ENCODE measurements at regions not wholly inside any gene's neighbourhood (a gene's known extent, or its start where the extent isn't known, plus 50 kb on each side); places are given as distances from the start of the nearest gene placed in this dataset.

DNA sequence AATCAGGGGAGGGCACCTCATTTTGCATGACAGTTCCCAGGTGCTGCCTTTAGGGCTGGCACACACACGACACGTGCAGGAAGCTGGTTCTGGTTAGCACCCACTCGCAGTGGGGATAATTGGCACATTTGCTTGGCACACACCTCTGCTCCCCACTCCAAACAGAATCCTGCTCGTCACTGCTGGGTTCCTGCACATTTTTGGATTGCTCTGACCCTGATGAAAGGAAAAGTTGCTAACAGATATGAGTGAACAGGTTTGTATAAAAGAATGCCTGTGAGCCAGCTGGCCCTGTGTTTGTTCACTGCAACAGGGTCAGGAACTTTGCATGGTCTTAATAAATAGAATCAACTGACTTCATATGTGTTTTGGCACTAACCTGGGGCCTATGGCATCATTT lies 1500.4 kb downstream of the EFNB2 start:
- Histone ChIP-seq H3K27me3 (no peaks in the 10 kb centered on the region), H3K36me3 (no peaks in the 10 kb centered on the region), H3K4me1 (ENCODE audit: low read depth) (no peaks in the 10 kb centered on the region), H3K4me3 (no peak overlapping the region), H3K27ac (no peak overlapping the region), H3K9me3 (ENCODE audit: low read depth) (no peaks in the 10 kb centered on the region)
- no peak for DNase-seq (ENCODE audit: low read depth in 1 of 2, low spot score in 1 of 2)
- TF ChIP-seq, protein P1, sequence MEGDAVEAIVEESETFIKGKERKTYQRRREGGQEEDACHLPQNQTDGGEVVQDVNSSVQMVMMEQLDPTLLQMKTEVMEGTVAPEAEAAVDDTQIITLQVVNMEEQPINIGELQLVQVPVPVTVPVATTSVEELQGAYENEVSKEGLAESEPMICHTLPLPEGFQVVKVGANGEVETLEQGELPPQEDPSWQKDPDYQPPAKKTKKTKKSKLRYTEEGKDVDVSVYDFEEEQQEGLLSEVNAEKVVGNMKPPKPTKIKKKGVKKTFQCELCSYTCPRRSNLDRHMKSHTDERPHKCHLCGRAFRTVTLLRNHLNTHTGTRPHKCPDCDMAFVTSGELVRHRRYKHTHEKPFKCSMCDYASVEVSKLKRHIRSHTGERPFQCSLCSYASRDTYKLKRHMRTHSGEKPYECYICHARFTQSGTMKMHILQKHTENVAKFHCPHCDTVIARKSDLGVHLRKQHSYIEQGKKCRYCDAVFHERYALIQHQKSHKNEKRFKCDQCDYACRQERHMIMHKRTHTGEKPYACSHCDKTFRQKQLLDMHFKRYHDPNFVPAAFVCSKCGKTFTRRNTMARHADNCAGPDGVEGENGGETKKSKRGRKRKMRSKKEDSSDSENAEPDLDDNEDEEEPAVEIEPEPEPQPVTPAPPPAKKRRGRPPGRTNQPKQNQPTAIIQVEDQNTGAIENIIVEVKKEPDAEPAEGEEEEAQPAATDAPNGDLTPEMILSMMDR (IDR thresholded peaks at IDR 0.05; ENCODE audit: low read depth, low read length), result no peak

DNA sequence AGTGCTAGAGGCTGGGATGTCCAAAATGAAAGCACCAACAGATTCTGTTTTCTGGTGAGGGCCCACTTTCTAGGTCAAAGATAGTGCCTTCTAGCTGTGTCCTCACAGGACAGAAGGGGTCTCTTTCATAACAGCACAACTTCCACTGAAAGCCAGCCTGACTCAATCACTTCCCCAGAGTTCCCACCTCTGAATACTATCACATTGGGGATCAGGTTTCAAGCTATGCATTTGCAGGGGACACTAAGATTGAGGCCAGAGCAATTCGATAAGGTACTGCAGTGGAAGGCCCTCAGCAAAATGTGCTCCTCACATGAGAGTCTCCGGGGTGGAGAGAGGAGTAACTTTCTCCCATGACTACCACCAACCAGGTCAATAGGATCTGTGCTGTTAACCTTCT lies 1501.5 kb downstream of the EFNB2 start:
- Histone ChIP-seq H3K9me3 (ENCODE audit: low read depth) (no peaks in the 10 kb centered on the region), H3K4me3 (no peak overlapping the region), H3K27me3 (no peaks in the 10 kb centered on the region), H3K27ac (no peak overlapping the region), H3K4me1 (ENCODE audit: low read depth) (no peaks in the 10 kb centered on the region), H3K36me3 (no peaks in the 10 kb centered on the region)
- DNase-seq (ENCODE audit: low read depth in 1 of 2, low spot score in 1 of 2), result peak in 1 of 2 donors; percentile 22
- TF ChIP-seq, protein P1 (IDR thresholded peaks at IDR 0.05; ENCODE audit: low read depth, low read length), result no peak

DNA sequence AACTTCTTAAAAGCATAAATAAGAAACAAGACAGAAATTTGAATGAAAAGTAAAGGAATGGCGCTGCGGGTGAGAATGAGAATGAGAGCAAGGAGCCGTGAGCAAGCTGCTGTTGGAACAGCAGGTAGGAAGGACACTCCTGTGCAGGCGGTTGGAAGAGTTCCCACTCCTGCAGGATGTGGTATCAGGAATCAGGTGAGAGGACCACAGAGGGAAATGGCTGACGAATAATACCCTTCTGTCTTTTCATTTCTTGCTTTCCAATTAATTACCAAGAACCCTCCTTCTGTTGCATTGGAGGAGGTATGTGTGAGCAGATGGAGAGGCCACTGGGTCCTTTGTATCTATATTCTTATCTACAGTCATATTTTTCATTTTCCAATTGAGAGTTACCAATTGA lies 1504.2 kb downstream of the EFNB2 start:
- Histone ChIP-seq H3K36me3 (no peaks in the 10 kb centered on the region), H3K4me1 (ENCODE audit: low read depth) (no peaks in the 10 kb centered on the region), H3K27ac (no peak overlapping the region), H3K4me3 (no peak overlapping the region), H3K9me3 (ENCODE audit: low read depth) (no peaks in the 10 kb centered on the region), H3K27me3 (no peaks in the 10 kb centered on the region)
- TF ChIP-seq, protein P1 (IDR thresholded peaks at IDR 0.05; ENCODE audit: low read depth, low read length), result no peak
- no peak for DNase-seq (ENCODE audit: low read depth in 1 of 2, low spot score in 1 of 2)

DNA sequence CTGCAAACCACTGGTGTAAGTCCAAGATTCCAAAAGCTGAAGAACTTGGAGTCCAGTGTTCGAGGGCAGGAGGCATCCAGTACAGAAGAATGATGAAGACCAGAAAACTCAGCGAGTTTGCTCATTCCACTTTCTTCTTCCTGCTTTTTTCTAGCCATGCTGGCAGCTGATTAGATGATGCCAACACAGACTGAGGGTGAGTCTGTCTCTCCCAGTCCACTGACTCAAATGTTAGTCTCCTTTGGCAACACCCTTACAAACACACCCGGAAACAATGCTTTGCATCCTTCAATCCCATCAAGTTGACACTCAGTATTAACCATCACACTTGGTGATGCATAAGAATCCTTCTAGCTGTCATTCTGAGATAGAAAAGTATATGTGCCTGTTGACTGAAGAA lies 1504.6 kb downstream of the EFNB2 start:
- Histone ChIP-seq H3K4me1 (ENCODE audit: low read depth) (no peaks in the 10 kb centered on the region), H3K27me3 (no peaks in the 10 kb centered on the region), H3K36me3 (no peaks in the 10 kb centered on the region), H3K27ac (no peak overlapping the region), H3K9me3 (ENCODE audit: low read depth) (no peaks in the 10 kb centered on the region), H3K4me3 (no peak overlapping the region)
- no peak for DNase-seq (ENCODE audit: low read depth in 1 of 2, low spot score in 1 of 2)
- TF ChIP-seq, protein P1 (IDR thresholded peaks at IDR 0.05; ENCODE audit: low read depth, low read length), result no peak

DNA sequence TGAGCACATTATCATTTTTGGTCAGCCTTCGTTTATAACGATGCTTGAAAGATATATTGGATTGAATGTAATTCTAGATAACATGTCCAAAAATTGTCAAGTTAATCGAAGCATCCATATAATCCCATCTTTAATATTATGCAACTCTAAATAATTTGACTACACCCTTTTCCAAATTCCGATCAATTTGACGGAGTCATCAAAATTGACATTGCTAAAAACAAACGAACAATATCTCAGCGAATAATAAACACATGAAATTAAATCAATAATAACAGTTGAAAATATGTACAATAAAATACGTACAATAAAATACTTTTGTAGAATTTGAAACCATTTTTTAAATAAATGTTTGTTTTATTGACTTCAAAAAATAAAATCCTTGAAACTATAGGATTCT lies 1516.4 kb downstream of the EFNB2 start:
- H3K27ac ChIP-seq, result no peak overlapping the region
- no peaks in the 10 kb centered on the region for H3K4me1 ChIP-seq (ENCODE audit: low read depth)
- no peaks in the 10 kb centered on the region for H3K9me3 ChIP-seq (ENCODE audit: low read depth)
- no peak for DNase-seq (ENCODE audit: low read depth in 1 of 2, low spot score in 1 of 2)
- no peak overlapping the region for H3K4me3 ChIP-seq
- TF ChIP-seq, protein P1 (IDR thresholded peaks at IDR 0.05; ENCODE audit: low read depth, low read length), result no peak
- H3K36me3 ChIP-seq, result no peaks in the 10 kb centered on the region
- H3K27me3 ChIP-seq, result no peaks in the 10 kb centered on the region

DNA sequence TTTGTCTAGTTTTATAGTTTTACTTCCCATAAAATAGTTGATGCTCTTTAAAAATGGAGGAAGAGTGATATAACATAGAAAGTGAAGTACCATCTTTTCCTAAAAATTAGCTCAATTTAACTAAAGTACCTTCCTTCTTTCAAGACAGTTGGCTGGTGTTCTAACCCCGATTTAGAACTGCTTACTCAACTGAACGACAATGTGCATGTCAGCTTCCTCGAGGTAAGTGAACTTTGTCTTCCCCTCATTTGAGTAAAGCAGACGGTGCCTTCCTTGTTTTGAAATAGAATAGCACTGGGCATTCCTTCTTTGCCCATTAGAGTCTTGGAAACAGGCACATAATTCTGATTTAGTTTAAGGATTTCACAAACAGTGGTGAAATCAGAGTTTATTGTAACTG lies 1519.2 kb downstream of the EFNB2 start:
- Histone ChIP-seq H3K27ac (no peak overlapping the region), H3K4me1 (ENCODE audit: low read depth) (no peaks in the 10 kb centered on the region), H3K27me3 (no peaks in the 10 kb centered on the region), H3K4me3 (no peak overlapping the region), H3K36me3 (no peaks in the 10 kb centered on the region), H3K9me3 (ENCODE audit: low read depth) (no peaks in the 10 kb centered on the region)
- DNase-seq (ENCODE audit: low read depth in 1 of 2, low spot score in 1 of 2), result no peak
- TF ChIP-seq, protein P1 (IDR thresholded peaks at IDR 0.05; ENCODE audit: low read depth, low read length), result no peak

Measured in cardiac muscle cell (in vitro differentiated cells and primary cell).